GM12878 (cell line): ENCODE measurements at regions not wholly inside any gene's neighbourhood (a gene's known extent, or its start where the extent isn't known, plus 50 kb on each side); places are given as distances from the start of the nearest gene placed in this dataset.

Experiments
- CEBPB ChIP-seq, 2 experiments: fragments of 150-350 bp in 1 of 2; IDR thresholded peaks; 2 replicates each; pipeline ENCODE4 v1.6.1; 2012 to 2014; ENCODE audit warnings: low read depth in 2 of 2, low read length in 2 of 2, borderline replicate concordance in 1 of 2, inconsistent platforms in 1 of 2
- CHD2 ChIP-seq: IDR thresholded peaks from 2 replicates; pipeline ENCODE4 v1.6.1; 2011; ENCODE audit warnings: low read depth, low read length, improper control_type of control experiment, borderline replicate concordance
- CREB1 ChIP-seq: IDR thresholded peaks from 2 replicates; pipeline ENCODE4 v1.6.1; 2012; ENCODE audit warnings: low read depth, mild to moderate bottlenecking, inconsistent platforms
- EGR1 ChIP-seq, 2 experiments: IDR thresholded peaks; 1 replicate in 1 of 2; 2 replicates in 1 of 2; pipeline ENCODE4 v1.6.1; 2011 to 2012; ENCODE audit warnings: low read depth in 2 of 2, low read length in 2 of 2, borderline replicate concordance in 1 of 2, mild to moderate bottlenecking in 1 of 2, moderate library complexity in 1 of 2
- POLR2A ChIP-seq: IDR thresholded peaks from 2 replicates; pipeline ENCODE4 v1.6.1; 2011; ENCODE audit warnings: low read depth, mild to moderate bottlenecking, low read length
- TF ChIP-seq, protein P1 (sequence below): IDR thresholded peaks from 2 replicates; pipeline ENCODE4 v1.6.1; 2012; ENCODE audit warnings: low read depth, low read length, improper control_type of control experiment
- TF ChIP-seq, protein P2 (sequence below), 3 experiments: IDR thresholded peaks in 2 of 3; conservative IDR thresholded peaks in 1 of 3; 2 replicates each; pipeline ENCODE4 v1.5.1; 2011; ENCODE audit warnings: low read depth in 3 of 3, low read length in 3 of 3, mild to moderate bottlenecking in 3 of 3, control low read depth in 2 of 3, moderate library complexity in 2 of 3, inconsistent platforms in 1 of 3, mixed read lengths in 1 of 3; ENCODE audit not compliant: control insufficient read depth in 2 of 3, insufficient read depth in 1 of 3; ENCODE audit errors: extremely low read depth in 1 of 3

- TF ChIP-seq, protein P1, sequence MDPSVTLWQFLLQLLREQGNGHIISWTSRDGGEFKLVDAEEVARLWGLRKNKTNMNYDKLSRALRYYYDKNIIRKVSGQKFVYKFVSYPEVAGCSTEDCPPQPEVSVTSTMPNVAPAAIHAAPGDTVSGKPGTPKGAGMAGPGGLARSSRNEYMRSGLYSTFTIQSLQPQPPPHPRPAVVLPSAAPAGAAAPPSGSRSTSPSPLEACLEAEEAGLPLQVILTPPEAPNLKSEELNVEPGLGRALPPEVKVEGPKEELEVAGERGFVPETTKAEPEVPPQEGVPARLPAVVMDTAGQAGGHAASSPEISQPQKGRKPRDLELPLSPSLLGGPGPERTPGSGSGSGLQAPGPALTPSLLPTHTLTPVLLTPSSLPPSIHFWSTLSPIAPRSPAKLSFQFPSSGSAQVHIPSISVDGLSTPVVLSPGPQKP: no peak
- TF ChIP-seq POLR2A: no peak
- no peak for TF ChIP-seq CREB1
- TF ChIP-seq EGR1 (IDR thresholded peaks at IDR 0.05; ENCODE audit: borderline replicate concordance in 1 of 2, low read depth in 2 of 2, low read length in 2 of 2): no peak
- TF ChIP-seq CEBPB (IDR thresholded peaks at IDR 0.05; ENCODE audit: borderline replicate concordance in 1 of 2, low read depth in 2 of 2, low read length in 2 of 2): no peak
- TF ChIP-seq, protein P2, sequence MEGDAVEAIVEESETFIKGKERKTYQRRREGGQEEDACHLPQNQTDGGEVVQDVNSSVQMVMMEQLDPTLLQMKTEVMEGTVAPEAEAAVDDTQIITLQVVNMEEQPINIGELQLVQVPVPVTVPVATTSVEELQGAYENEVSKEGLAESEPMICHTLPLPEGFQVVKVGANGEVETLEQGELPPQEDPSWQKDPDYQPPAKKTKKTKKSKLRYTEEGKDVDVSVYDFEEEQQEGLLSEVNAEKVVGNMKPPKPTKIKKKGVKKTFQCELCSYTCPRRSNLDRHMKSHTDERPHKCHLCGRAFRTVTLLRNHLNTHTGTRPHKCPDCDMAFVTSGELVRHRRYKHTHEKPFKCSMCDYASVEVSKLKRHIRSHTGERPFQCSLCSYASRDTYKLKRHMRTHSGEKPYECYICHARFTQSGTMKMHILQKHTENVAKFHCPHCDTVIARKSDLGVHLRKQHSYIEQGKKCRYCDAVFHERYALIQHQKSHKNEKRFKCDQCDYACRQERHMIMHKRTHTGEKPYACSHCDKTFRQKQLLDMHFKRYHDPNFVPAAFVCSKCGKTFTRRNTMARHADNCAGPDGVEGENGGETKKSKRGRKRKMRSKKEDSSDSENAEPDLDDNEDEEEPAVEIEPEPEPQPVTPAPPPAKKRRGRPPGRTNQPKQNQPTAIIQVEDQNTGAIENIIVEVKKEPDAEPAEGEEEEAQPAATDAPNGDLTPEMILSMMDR (IDR thresholded peaks at IDR 0.05 in 2 of 3, conservative IDR thresholded peaks at IDR 0.05 in 1 of 3; ENCODE audit: control insufficient read depth in 2 of 3, extremely low read depth in 1 of 3, insufficient read depth in 1 of 3, low read depth in 3 of 3, low read length in 3 of 3): no peak
- TF ChIP-seq CHD2: no peak
These were observed 119.3 kb upstream of the NAA20 start for GRCh38 chr20:19897891-19898290.
